ENCODE measurements at regions not wholly inside any gene's neighbourhood (a gene's known extent, or its start where the extent isn't known, plus 50 kb on each side); places are given as distances from the start of the nearest gene placed in this dataset.

- DNase-seq (ENCODE audit: low spot score) = no peak
Observed at GRCh38 chr6:19660123-19660910, 176.9 kb upstream of the ID4 start.

DNA sequence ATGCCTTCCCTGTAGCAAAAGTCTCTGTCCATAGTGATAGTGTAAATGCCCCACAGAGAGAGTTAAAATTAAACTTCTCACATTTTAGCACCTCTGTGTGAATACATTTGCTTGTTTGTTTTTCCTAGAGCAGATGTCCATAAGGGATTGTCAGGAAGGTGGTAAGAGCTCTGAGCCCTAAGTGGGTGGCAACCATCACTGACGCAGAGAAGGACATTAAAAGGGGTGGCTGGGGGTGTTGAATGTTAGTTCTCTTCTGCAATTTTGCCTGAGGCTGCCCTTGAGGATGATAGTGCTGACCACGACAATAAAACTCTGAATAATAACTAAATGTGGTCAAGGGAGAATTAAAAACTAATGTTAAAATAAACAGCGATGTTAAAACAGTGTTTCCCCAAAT, 174.3 kb upstream of the ID4 start:
- DNase-seq (ENCODE audit: low spot score) = no peak

DNA sequence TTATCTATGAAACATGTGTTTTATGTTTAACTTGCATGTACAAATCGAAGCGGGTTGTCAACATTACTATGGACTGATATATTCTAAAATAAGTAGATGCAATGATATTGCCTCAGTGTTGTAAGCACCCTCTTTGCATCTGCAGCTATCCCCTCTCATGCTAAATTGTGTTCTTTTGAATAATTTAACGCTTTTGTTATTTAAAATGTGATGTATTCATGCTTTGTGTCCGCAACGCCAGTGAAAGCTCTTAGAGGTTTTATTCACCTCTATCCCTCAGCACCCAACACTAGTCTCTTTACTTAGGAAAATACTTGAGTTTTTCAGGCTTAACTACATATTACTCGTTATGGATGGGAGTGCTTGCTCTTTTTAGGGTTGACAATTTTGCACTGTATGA, 173.7 kb upstream of the ID4 start:
- no peak for DNase-seq (ENCODE audit: low spot score)

- DNase-seq (ENCODE audit: low spot score) = no peak
Observed at GRCh38 chr6:19664050-19664449, 173.1 kb upstream of the ID4 start.

DNA sequence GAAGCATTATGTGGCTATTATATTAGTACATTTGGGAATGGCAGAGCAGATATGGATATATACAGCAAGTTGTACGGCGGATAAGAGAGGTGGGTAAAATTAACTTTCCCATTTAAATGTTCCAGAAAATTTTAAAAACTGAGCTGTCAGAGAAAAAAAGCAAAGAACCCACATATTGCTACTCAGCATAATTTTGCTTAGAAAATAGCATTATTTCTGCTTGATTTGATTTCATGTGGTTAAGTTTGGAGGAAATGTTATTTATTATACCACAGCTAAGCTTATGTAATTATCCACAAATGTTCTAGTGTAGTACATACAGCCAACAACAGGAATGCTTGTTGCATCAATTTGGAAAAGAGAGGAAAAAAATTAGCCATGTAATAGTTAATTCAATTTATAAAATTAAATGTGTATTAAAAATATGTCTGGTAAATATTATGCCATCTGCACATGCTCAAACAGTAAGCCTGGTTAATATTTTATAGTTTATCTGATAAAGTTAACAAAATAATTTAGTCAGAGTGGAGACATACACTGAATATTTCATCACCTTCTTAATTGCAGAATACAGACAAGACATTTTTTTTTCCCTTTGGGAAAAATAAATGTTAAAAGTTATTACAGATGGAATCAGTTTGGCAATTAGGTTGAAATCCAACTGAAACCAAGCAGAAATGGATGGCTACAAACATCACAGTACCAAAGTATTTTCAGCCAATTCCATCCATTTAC, 172.1 kb upstream of the ID4 start:
- DNase-seq (ENCODE audit: low spot score) = no peak

- no peak for DNase-seq (ENCODE audit: low spot score)
Observed at GRCh38 chr6:19665613-19665909, 171.6 kb upstream of the ID4 start.

- DNase-seq (ENCODE audit: low spot score) = no peak
Observed at GRCh38 chr6:19668710-19669109, 168.5 kb upstream of the ID4 start.

GRCh38 chr6:19669206-19669605, 168.0 kb upstream of the ID4 start:
- no peak for DNase-seq (ENCODE audit: low spot score)

- no peak for DNase-seq (ENCODE audit: low spot score)
Observed at GRCh38 chr6:19682859-19683258, 154.3 kb upstream of the ID4 start.

GRCh38 chr6:19690325-19691075, 146.7 kb upstream of the ID4 start:
- no peak for DNase-seq (ENCODE audit: low spot score)

GRCh38 chr6:19691465-19692167, 145.6 kb upstream of the ID4 start:
- no peak for DNase-seq (ENCODE audit: low spot score)

GRCh38 chr6:19692506-19693298, 144.5 kb upstream of the ID4 start:
- DNase-seq (ENCODE audit: low spot score) = no peak

DNA sequence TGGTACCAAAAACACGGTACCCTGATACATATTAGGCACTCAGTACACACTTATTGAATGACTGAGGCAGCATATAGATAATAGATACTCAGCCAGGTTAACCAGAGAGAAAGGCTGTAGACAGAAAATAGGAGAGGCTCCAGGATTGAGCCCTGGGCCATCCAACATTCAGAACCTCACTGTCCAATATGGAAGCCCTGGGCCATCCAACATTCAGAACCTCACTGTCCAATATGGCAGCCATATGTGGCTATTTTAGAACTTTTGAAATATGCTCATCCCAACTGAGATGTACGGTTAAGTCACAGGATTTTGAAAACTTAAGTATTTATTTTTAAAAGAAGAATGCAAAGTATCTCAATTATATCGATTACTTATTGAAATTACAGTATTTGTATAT, 142.5 kb upstream of the ID4 start:
- DNase-seq (ENCODE audit: low spot score) = no peak

GRCh38 chr6:19697744-19698290, 139.4 kb upstream of the ID4 start:
- no peak for DNase-seq (ENCODE audit: low spot score)

- no peak for DNase-seq (ENCODE audit: low spot score)
Observed at GRCh38 chr6:19699932-19700331, 137.2 kb upstream of the ID4 start.

- DNase-seq (ENCODE audit: low spot score) = no peak
Observed at GRCh38 chr6:19705606-19706005, 131.6 kb upstream of the ID4 start.

- no peak for DNase-seq (ENCODE audit: low spot score)
Observed at GRCh38 chr6:19712012-19712688, 125.0 kb upstream of the ID4 start.

DNA sequence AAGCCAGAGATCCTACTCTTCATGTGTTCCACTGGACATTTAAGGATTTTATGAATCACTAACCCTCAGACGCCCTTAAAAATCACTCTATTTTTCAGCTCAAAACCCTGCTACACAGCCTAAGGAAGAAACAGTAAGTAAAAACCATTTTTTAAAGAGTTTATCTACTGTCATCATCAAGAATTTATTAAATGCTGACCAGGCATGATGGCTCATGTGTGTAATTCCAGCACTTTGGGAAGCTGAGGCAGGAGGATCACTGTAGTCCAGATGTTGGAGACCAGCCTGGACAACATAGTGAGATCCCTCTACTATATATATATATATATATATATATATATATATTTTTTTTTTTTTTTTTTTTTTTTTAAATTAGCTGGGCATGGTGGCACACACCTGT, 124.2 kb upstream of the ID4 start:
- no peak for DNase-seq (ENCODE audit: low spot score)

DNA sequence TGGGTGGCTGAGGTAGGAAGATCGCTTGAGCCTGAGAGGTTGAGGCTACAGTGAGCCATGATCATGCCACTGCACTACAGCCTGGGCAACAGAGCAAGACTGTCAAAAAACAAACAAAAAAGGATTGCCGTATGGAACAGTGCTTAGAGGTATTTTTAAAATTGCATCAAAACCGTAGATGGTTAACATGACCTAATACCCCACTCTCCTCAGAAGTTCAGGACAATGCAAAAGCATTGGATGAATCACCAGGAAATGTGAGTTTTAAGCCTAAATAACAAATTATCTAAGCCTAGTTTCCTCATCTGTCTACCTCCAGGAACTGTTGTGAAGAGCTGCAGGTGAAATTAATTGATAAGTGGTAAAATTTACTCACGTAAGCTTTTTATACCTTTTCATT, 123.8 kb upstream of the ID4 start:
- DNase-seq (ENCODE audit: low spot score) = no peak

DNA sequence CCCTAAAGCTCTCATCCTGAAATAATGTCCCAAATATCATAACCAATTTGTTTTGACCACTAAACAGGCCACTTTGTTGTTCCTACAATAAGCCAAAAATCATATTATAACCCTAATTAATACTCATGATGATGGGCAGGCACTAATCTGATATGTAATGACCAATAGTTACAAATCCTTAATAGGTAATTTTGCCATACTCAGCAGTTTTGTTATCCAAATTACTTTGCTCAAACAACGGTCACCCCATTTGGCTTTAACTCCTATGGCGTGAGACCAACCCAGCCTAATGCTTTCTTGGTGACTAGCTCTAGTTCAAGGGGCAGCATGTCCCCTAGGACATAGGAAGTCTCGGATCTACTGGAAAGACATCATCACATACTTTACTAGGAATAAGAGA, 123.2 kb upstream of the ID4 start:
- DNase-seq (ENCODE audit: low spot score) = no peak
